K562 (cell line): ENCODE measurements at regions not wholly inside any gene's neighbourhood (a gene's known extent, or its start where the extent isn't known, plus 50 kb on each side); places are given as distances from the start of the nearest gene placed in this dataset.

Experiments
- NRF1 ChIP-seq, 2 experiments: fragments of 450-650 bp; IDR thresholded peaks in 1 of 2; conservative IDR thresholded peaks in 1 of 2; 2 replicates each; pipeline ENCODE4 v1.6.1; 2014; ENCODE audit warnings: mild to moderate bottlenecking in 2 of 2
- PHB ChIP-seq: fragments of 250-450 bp; sonication (Bioruptor Pico); IDR thresholded peaks from 2 replicates; pipeline ENCODE4 v1.5.0; 2021
- ZNF274 ChIP-seq: IDR thresholded peaks from 2 replicates; pipeline ENCODE4 v1.6.1; 2011; ENCODE audit warnings: low read depth, mild to moderate bottlenecking, low read length, moderate library complexity, borderline replicate concordance

- no peak for TF ChIP-seq ZNF274
- TF ChIP-seq NRF1 (conservative IDR thresholded peaks at IDR 0.05 in 1 of 2, IDR thresholded peaks at IDR 0.05 in 1 of 2), result no peak
- no peak for TF ChIP-seq PHB
Measured at GRCh38 chr3:101998256-101998926, 149.1 kb downstream of the NFKBIZ start.
